ENCODE measurements at regions not wholly inside any gene's neighbourhood (a gene's known extent, or its start where the extent isn't known, plus 50 kb on each side); places are given as distances from the start of the nearest gene placed in this dataset.
A peak's percentile ranks its signal among the peaks of the same experiment; 100 is the strongest.

DNA sequence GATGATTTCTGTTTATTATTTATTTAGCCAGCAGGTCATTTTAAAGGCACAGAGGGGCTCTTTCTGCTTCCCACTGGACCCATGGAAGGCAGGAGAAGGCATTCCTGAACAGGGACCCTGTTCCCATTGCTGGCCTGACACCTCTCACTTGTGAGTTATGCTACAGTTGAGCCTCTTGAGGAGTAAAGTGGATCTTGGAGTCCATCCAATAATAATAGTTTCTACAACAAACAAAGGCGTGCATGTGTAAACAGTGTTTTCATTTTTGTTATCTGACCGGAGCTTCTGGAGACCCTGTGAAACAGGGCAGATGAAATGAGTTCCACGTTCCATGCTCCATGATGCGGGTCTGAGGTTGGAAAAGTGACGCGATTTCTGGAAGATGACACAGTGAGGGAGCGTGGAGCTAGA, 127.3 kb upstream of the HABP2 start:
- peaks cover 3 to 10% (median 5%) of the 10 kb centered on the region in 3 donors for H3K4me1 ChIP-seq
- H3K36me3 ChIP-seq = no peaks in the 10 kb centered on the region
- DNase-seq (peak in 1 of 6 donors; percentile 11), FAIRE-seq (no peak), ATAC-seq (peak; percentile 69 to 87 (median 72))
- WGBS, 2 donors = 30% methylated on average over 7 of the region's 7 CpGs
- TF ChIP-seq, protein P1, sequence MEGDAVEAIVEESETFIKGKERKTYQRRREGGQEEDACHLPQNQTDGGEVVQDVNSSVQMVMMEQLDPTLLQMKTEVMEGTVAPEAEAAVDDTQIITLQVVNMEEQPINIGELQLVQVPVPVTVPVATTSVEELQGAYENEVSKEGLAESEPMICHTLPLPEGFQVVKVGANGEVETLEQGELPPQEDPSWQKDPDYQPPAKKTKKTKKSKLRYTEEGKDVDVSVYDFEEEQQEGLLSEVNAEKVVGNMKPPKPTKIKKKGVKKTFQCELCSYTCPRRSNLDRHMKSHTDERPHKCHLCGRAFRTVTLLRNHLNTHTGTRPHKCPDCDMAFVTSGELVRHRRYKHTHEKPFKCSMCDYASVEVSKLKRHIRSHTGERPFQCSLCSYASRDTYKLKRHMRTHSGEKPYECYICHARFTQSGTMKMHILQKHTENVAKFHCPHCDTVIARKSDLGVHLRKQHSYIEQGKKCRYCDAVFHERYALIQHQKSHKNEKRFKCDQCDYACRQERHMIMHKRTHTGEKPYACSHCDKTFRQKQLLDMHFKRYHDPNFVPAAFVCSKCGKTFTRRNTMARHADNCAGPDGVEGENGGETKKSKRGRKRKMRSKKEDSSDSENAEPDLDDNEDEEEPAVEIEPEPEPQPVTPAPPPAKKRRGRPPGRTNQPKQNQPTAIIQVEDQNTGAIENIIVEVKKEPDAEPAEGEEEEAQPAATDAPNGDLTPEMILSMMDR (IDR thresholded peaks at IDR 0.05) = no peak
- H3K4me3 ChIP-seq = no peak overlapping the region
- no peaks in the 10 kb centered on the region for H3K9me3 ChIP-seq
- no peaks in the 10 kb centered on the region for H3K27me3 ChIP-seq
- H3K27ac ChIP-seq = no peak overlapping the region
- intact Hi-C loops (cut with DNase I) = no loop called here

DNA sequence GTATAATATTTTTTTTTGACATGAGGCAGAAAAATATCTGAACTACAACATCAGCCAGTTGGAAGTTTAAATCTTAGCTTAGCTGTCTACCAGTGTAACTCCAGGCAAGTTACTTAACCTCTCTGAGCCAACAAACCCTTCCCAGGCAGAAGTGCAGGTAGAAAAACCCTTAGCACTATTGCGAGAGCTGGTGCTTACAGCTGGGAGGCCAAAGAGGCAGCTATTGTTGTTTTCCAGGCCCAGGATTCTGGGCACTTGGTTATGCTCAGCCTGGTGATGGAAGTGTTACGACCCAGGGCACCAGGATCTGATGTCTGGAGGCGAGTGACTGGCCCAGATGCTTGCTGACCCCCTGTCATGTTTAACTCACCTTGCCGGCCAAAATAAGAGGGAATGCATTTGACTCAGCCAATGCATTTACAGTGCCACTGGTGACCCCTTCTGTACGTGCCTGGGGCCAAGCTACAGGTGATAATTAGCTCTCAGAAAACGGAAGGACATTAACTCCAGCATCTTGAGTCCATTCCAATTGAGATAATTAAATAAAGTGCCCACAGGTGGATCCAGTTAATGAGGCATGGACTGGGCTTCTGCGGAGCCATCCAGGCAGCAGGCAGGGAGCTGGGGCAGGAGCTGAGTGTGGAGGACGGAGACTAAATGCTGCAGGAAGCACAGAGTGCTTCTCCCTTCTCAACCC, 126.5 kb upstream of the HABP2 start:
- DNase-seq = no peak
- Histone ChIP-seq H3K27ac (no peak overlapping the region), H3K27me3 (no peaks in the 10 kb centered on the region), H3K9me3 (no peaks in the 10 kb centered on the region), H3K36me3 (no peaks in the 10 kb centered on the region), H3K4me3 (no peak overlapping the region), H3K4me1 (peaks cover 3 to 10% (median 5%) of the 10 kb centered on the region in 3 donors)
- TF ChIP-seq, protein P1 (IDR thresholded peaks at IDR 0.05) = no peak
- 87 to 88% methylated on average over 8 of the region's 8 CpGs for WGBS, 2 donors
- ATAC-seq = no peak
- intact Hi-C loops (cut with DNase I) = no loop called here
- no peak for FAIRE-seq

DNA sequence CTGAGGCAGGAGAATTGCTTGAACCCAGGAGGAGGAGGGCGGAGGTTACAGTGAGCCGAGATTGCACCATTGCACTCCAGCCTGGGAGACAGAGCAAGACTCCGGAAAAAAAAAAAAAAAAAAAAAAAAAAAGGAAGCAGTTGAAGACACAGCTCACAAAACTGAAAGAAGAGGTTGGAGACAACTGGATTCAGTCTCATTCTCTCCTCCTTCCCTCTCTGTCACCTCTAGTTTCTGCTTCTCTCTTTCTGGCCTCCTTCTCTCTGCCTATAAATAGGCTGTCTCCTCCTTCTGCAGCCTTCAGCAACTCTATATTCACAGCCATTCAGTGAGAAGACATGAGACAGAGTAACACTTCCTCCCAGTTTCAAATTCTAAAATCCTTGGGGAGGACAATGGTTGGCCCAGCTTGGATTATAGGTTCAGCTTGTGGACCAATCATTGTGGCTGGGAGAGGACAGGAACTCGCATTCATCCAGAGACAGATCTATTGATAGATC, 125.6 kb upstream of the HABP2 start:
- Histone ChIP-seq H3K27me3 (no peaks in the 10 kb centered on the region), H3K4me1 (peaks cover 3 to 10% (median 5%) of the 10 kb centered on the region in 3 donors), H3K4me3 (no peak overlapping the region), H3K27ac (no peak overlapping the region), H3K9me3 (no peaks in the 10 kb centered on the region), H3K36me3 (no peaks in the 10 kb centered on the region)
- TF ChIP-seq, protein P1 (IDR thresholded peaks at IDR 0.05) = no peak
- DNase-seq = no peak
- no peak for ATAC-seq
- 87 to 91% methylated on average over 3 to 4 of the region's 4 CpGs for WGBS, 2 donors
- intact Hi-C loops (cut with DNase I) = no loop called here
- FAIRE-seq = no peak

DNA sequence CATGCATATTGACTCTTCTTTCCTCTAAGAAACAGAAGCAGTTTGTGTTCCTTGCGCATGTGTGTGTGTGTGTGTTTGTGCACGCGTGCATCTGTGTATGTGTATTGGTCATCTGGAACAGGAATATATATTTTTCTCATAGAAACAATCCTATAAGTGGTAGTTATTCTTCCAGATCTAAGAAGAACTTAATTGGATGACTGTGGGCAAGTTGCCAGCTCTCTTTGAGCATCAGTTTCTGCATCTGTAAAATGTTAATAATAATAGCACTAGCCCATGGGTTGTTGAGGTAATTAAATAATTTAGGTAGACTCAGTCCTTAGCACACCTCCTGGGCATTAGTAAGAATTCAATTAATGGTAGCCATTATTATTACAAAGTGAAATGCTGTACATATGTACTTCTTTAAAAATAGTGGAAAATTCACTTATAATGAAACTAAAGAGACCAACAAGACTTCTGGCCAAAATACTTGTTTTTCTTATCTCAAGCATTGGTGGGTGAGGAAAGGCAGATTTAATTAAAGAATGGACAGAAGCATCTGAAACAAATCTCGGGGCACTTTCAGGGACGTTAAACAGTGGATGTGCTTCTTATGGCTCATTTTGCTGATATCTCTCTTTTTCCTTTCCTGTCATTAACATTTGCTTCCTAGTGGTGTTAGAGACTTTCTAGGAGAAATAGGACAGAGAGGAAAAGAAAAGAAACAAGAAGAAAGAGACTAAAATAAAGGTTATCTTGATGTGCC, 124.9 kb upstream of the HABP2 start:
- Histone ChIP-seq H3K9me3 (no peaks in the 10 kb centered on the region), H3K36me3 (no peaks in the 10 kb centered on the region), H3K4me1 (peaks cover 3 to 10% (median 5%) of the 10 kb centered on the region in 3 donors), H3K27ac (no peak overlapping the region), H3K4me3 (no peak overlapping the region), H3K27me3 (no peaks in the 10 kb centered on the region)
- WGBS, 2 donors = 88 to 91% methylated on average over 5 of the region's 5 CpGs
- TF ChIP-seq, protein P1 (IDR thresholded peaks at IDR 0.05) = no peak
- FAIRE-seq (no peak), DNase-seq (no peak), ATAC-seq (no peak)
- intact Hi-C loops (cut with DNase I) = no loop called here

All from pancreas (tissue), 10 donors.